T-helper 2 cell treated with Interferon-gamma antibody and Interleukin-4, amounts not matched to agents 5 μg/mL and 100 μg/mL, for 36 hours (primary cell): ENCODE measurements at regions not wholly inside any gene's neighbourhood (a gene's known extent, or its start where the extent isn't known, plus 50 kb on each side); places are given as distances from the start of the nearest gene placed in this dataset.
"Not testable (repeated sequence)": the region's sequence is repeated elsewhere in the genome, so short reads cannot be mapped to it uniquely, and the experiment has no call there.

Source experiments
- DNase-seq: peaks from one replicate; pipeline ENCODE4 v3.0.0; 2021; ENCODE audit warnings: low spot score
- H3K27ac Mint-ChIP-seq: one replicate; pipeline ENCODE4 v1.8.0; 2021; ENCODE audit warnings: mild to moderate bottlenecking, mixed read lengths
- H3K27me3 Mint-ChIP-seq: one replicate; pipeline ENCODE4 v1.8.0; 2021; ENCODE audit warnings: low read depth, mixed read lengths
- H3K36me3 Mint-ChIP-seq: one replicate; pipeline ENCODE4 v1.8.0; 2021; ENCODE audit warnings: low read depth, mixed read lengths
- H3K4me1 Mint-ChIP-seq: one replicate; pipeline ENCODE4 v1.8.0; 2021; ENCODE audit warnings: low read depth, mixed read lengths
- H3K4me3 Mint-ChIP-seq: one replicate; pipeline ENCODE4 v1.8.0; 2022; ENCODE audit warnings: mild to moderate bottlenecking, moderate library complexity, mixed read lengths
- H3K9me3 Mint-ChIP-seq: one replicate; pipeline ENCODE4 v1.8.0; 2021; ENCODE audit warnings: mixed read lengths

DNA sequence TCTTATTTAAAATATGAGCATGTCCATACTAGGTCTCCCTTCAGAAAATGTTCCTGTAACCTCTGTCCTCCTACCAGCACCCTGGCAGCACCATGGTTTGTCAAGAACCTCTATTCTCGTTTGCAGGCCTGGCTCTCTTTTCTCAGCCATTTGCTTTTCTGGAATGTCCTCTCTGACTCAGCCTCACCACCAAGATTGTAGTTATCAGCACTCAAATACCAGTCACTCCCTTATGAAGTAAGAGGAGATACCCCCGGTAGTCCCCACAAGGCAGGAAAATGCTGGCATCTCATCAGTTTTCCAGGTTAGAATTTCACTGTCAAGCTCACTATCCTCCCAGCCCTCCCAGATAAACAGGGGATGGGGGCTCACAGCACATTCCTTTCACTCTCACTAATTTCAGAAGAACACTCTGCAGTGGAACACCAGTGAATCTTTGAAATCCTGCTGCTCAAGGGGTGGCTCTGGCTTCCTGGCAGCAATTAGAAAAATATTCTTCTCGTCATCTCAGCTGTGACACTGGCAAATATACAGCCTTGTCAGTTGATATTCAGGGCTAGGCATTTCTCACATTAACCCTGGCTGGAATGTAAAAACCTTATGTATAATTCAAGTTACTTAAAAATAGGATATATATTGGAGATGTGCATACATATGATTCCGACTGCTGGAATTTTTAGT is 129.2 kb downstream of the TBX18 start:
- H3K9me3 Mint-ChIP-seq = no peaks in the 10 kb centered on the region
- H3K4me1 Mint-ChIP-seq = no peaks in the 10 kb centered on the region
- no peak overlapping the region for H3K27ac Mint-ChIP-seq
- no peaks in the 10 kb centered on the region for H3K27me3 Mint-ChIP-seq
- no peak overlapping the region for H3K4me3 Mint-ChIP-seq
- H3K36me3 Mint-ChIP-seq = no peaks in the 10 kb centered on the region
- no peak for DNase-seq

DNA sequence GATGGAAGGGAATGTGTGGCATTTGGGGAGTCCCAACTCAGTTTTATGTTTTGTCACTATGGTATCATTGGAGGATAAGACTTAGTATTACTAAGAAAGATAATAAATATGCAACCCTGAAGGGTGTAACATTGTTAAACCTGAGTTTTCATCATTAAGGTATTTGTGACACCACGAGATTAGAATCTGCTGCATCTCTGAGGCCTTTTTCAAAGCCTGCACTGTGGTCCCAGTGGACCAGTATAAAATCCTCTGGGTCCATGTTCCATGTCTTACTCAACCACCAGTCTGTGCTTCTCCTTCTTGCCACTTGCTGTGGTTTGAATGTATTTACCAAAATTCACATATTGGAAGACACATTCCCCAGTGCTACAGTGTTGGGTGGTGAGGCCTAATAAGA is 130.6 kb downstream of the TBX18 start:
- Mint-ChIP-seq H3K4me3 (no peak overlapping the region), H3K27me3 (no peaks in the 10 kb centered on the region), H3K9me3 (no peaks in the 10 kb centered on the region), H3K27ac (no peak overlapping the region), H3K4me1 (no peaks in the 10 kb centered on the region), H3K36me3 (no peaks in the 10 kb centered on the region)
- DNase-seq = no peak

DNA sequence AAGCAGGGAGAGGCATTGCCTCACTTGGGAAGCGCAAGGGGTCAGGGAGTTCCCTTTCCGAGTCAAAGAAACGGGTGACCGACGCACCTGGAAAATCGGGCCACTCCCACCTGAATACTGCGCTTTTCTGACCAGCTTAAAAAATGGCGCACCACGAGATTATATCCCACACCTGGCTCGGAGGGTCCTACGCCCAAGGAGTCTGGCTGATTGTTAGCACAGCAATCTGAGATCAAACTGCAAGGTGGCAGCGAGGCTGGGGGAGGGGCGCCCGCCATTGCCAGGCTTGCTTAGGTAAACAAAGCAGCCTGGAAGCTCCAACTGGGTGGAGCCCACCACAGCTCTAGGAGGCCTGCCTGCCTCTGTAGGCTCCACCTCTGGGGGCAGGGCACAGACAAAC is 137.9 kb downstream of the TBX18 start:
- H3K27ac Mint-ChIP-seq, DNase-seq, H3K4me3 Mint-ChIP-seq, H3K36me3 Mint-ChIP-seq, H3K4me1 Mint-ChIP-seq, H3K27me3 Mint-ChIP-seq: not testable (repeated sequence)
- peaks cover 11% of the 10 kb centered on the region for H3K9me3 Mint-ChIP-seq

DNA sequence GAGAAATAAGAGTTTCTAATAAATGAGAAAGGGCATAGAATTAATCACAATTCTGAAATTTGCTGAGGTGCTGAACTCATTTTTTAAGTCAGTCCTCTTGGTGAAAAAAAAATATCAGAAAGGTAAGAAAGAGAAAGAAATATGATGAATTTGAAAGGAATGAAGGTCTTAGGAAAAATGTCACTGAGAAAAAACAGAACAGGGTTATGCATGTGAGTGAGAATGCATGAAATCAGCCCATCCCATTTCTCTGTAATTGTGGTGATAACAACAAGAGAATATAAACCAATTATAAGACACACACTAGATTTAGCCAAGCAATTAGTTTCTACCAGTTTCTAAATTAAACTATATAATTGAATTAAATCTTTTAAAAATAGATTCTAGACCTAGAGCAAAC is 138.9 kb downstream of the TBX18 start:
- Mint-ChIP-seq H3K4me3 (no peak overlapping the region), H3K9me3 (peaks cover 15% of the 10 kb centered on the region), H3K27ac (no peak overlapping the region), H3K36me3 (no peaks in the 10 kb centered on the region), H3K4me1 (no peaks in the 10 kb centered on the region), H3K27me3 (no peaks in the 10 kb centered on the region)
- no peak for DNase-seq

DNA sequence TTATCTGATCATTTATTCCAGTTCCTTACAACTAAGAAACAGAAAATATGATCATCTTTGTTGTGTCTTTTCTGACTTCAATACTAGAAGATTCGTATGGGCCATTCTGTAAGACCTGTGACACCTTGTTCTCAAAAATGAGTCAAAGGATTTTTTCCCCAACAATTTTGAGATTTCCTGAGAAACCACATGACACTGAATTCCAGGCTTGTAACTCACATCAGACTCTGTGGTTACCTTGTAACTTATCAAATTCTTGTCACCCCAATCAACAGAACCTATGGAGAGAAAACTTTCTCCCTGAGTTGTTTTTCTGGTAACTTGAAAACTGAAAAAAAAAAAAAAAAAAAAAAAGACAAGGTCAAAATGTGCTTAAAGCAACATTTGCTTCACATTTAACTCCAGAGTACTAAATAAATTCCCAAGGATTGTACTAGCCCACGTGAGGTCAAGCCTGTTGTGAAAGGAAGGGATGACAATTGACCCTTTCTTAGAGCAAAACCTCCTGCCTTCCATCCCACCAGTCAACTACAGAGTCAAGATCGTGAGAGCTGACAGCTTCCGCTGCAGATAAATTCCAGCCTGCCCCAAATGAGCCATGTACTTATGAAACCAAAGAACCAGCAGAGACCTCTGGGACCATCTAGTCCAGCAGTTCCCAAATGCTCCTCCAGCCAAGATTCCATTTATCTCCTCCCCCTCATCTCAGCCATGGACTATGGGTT is 140.3 kb downstream of the TBX18 start:
- Mint-ChIP-seq H3K27ac (no peak overlapping the region), H3K9me3 (peaks cover 18% of the 10 kb centered on the region), H3K36me3 (no peaks in the 10 kb centered on the region), H3K4me1 (no peaks in the 10 kb centered on the region), H3K4me3 (no peak overlapping the region), H3K27me3 (no peaks in the 10 kb centered on the region)
- DNase-seq = no peak

DNA sequence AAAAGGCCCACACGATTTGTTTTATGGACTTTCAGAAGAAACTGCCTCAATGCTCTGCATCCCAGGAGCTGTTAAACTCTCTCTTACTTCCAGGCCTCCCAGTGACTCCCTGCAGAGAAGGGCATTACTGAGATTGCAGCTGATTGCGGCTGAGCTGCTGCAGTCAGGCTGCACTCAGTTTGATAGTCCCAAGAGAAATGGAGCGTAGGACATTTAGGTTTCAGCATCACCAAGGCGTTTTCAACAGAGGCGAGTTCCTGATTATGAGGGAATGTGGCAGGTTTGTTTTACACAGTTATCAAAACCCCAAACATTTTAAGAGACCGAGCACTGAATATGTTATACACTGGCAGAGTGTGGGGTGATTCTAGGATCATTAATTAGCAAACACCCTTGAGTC is 145.6 kb downstream of the TBX18 start:
- peaks cover 17% of the 10 kb centered on the region for H3K9me3 Mint-ChIP-seq
- no peak overlapping the region for H3K4me3 Mint-ChIP-seq
- H3K27ac Mint-ChIP-seq = no peak overlapping the region
- no peaks in the 10 kb centered on the region for H3K36me3 Mint-ChIP-seq
- DNase-seq = no peak
- H3K4me1 Mint-ChIP-seq = no peaks in the 10 kb centered on the region
- H3K27me3 Mint-ChIP-seq = no peaks in the 10 kb centered on the region

DNA sequence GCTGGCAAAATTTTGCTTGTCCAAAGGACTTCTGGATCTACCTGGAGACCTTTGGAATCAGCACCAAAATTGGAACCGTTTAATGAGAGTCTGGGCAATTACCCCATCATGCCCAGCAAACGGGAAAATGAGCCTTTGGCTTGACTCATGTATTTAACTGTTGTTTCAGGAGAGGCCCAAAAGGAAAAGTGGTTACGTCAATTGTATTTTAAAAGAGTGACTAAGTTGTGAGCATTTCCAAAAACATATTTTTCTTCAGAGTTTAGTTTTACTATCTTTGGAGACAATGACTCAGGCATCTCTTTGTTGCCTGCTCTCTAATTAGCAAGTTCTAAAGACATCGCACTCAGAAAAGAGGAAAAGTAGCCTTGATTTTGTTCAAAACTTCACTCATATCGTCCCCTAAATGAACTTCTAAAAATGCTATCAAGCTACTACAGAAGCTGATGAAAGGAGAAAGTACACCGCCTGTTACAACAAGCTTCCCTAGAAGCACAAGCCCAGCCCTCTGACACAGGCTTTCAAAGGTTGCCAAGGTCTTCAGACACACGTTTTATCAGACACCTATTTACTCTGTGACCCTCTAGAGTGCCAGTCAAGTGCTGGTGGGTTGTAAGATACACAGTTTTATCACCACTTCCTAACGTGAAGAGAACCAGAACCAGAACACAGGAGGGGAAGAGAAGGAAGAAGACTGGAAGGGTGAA is 146.2 kb downstream of the TBX18 start:
- Mint-ChIP-seq H3K27me3 (no peaks in the 10 kb centered on the region), H3K9me3 (peaks cover 17% of the 10 kb centered on the region), H3K36me3 (no peaks in the 10 kb centered on the region), H3K27ac (no peak overlapping the region), H3K4me1 (no peaks in the 10 kb centered on the region), H3K4me3 (no peak overlapping the region)
- DNase-seq = no peak

DNA sequence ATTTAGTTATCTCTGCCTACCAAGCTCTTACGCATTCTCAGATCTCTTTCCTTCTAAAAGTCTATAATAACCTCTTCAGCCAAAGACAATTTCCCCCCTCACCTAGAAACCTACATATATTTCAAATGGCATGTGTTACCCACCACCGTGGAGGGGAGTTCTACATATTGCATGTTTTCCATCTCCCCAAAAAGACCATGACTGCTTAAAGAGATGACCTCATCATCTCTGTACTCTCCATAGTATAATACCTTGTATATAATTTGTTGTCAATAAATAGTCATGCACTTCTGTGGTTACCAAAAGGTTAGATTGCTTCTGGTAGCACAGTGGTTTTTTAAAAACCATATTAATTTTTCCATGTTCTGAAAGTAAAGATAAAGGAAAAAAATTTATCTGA is 148.4 kb downstream of the TBX18 start:
- Mint-ChIP-seq H3K27me3 (no peaks in the 10 kb centered on the region), H3K9me3 (peaks cover 10% of the 10 kb centered on the region)
- DNase-seq = no peak

DNA sequence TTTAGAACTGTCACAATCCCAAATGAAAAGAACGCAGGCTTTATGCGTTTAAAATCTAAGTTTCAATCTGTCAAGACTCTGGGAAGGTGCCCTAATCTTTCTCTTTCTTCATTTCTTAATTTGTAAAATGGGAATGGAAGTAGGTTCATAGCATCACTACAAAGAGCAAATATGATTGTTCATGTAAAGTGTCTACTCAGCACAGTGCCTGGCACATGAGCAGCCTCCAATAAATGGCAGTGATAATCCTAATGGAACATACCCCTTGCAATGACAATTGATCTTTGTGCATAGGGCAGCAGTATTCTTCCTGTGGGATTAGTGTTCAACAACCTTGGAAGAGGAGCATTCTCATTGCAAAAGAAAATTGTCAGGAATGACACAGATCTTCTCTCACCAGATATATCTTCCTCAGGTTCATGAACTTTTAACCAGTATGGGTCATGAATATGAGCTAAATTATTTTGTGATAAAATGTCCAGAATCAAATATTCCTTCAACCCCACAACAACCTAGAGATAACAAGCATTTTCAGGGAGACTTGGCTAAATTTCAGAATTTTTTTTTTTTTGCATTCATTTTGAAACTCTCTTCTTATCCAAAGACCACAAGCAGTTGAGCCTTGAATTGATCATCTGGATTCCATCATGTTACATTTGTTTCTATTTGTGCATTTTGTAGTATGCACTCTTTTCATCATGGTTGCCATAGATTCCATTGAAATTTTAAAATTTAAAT is 149.1 kb downstream of the TBX18 start:
- H3K9me3 Mint-ChIP-seq = peaks cover 4% of the 10 kb centered on the region
- H3K4me3 Mint-ChIP-seq = no peak overlapping the region
- no peak overlapping the region for H3K27ac Mint-ChIP-seq
- H3K27me3 Mint-ChIP-seq = no peaks in the 10 kb centered on the region
- no peaks in the 10 kb centered on the region for H3K36me3 Mint-ChIP-seq
- no peaks in the 10 kb centered on the region for H3K4me1 Mint-ChIP-seq
- DNase-seq = no peak

More for the DNA sequence above, 148.4 kb downstream of the TBX18 start:
- H3K4me3 Mint-ChIP-seq = no peak overlapping the region
- no peaks in the 10 kb centered on the region for H3K36me3 Mint-ChIP-seq
- H3K27ac Mint-ChIP-seq = no peak overlapping the region
- H3K4me1 Mint-ChIP-seq = no peaks in the 10 kb centered on the region

DNA sequence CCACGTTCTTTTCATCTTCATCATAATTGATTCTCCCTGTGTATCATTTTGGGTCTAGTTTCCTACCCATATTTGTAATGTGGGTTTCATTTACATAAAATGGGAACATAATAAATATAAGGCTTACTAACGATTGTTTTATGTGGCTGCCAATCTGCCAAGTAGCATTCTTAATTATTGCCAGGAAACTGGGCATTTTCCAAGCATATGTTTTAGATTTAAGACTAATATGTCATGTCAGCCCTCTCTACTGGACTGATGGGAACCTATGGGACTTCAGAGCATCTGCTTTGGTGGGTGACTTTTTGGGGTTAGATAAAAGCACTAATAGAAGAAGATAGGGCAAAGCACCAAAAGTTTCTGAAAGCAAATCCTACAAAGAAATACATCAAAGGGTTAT is 157.5 kb downstream of the TBX18 start:
- DNase-seq = no peak
- Mint-ChIP-seq H3K9me3 (no peaks in the 10 kb centered on the region), H3K27ac (no peak overlapping the region)

DNA sequence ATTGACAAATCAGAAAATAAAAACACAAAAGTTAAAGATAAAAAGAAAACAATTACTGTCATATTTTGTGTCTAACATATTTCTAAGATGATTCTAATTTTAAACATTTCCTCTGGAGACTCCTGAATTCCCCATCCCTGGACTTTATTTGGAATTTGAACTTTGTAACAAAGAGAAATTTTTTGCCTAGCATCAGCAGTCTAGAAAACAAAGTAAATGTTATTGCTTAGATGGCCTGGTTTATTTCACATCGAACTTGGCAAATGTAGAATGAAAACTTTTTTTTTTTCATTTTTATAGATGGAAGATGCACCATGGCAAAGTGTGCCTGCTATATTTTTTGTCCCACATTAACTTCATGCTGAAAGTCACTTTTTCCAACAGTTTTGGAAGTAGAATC is 159.1 kb downstream of the TBX18 start:
- Mint-ChIP-seq H3K36me3 (no peaks in the 10 kb centered on the region), H3K4me3 (no peak overlapping the region), H3K4me1 (peaks cover 3% of the 10 kb centered on the region), H3K9me3 (no peaks in the 10 kb centered on the region), H3K27ac (no peak overlapping the region), H3K27me3 (no peaks in the 10 kb centered on the region)
- DNase-seq = no peak

More for the DNA sequence above, 157.5 kb downstream of the TBX18 start:
- Mint-ChIP-seq H3K27me3 (no peaks in the 10 kb centered on the region), H3K4me3 (no peak overlapping the region), H3K36me3 (no peaks in the 10 kb centered on the region), H3K4me1 (no peaks in the 10 kb centered on the region)

DNA sequence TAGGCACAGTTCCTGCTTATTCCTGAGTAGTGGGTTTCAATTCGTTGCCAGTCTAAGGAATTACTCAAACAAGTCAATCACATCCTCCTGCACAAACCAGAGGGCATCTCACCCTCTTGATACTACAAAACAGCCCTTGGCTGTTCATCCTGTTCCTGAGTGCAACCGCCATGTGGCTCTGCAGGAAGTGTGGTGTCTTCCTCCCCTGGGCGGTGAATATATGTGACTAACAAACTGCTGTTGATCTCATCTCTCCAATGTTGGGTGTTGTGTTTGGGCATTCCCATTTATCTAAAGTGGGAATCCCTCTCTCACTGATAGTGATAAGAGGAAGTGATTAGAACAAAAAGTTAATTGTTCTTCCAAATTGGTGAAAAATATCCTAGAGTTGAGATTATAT is 163.0 kb downstream of the TBX18 start:
- Mint-ChIP-seq H3K36me3 (no peaks in the 10 kb centered on the region), H3K9me3 (no peaks in the 10 kb centered on the region), H3K4me1 (peaks cover 3% of the 10 kb centered on the region), H3K27me3 (no peaks in the 10 kb centered on the region), H3K4me3 (no peak overlapping the region), H3K27ac (no peak overlapping the region)
- DNase-seq = no peak

DNA sequence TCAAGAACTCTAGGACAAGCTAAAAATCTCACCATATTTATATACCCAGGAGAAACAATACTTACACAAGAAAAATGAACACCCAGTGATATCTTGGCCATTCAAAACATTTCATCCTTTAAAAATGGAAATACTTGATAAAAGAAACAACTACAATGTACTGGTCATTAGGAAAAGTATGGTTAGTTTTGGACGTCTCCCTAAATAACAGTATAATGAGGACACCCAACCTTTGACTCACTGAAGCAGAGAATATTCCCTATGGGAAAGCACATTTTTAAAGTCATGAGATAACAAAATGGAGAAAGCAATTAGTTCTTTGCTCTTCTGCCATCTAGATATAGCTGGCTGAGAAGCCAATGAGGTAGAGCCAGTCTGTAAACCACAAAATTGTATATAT is 164.4 kb downstream of the TBX18 start:
- Mint-ChIP-seq H3K27ac (no peak overlapping the region), H3K27me3 (no peaks in the 10 kb centered on the region), H3K4me1 (peaks cover 3% of the 10 kb centered on the region), H3K4me3 (no peak overlapping the region), H3K36me3 (no peaks in the 10 kb centered on the region), H3K9me3 (no peaks in the 10 kb centered on the region)
- no peak for DNase-seq
